Fibroblast of gingiva (primary cell): ENCODE measurements at regions not wholly inside any gene's neighbourhood (a gene's known extent, or its start where the extent isn't known, plus 50 kb on each side); places are given as distances from the start of the nearest gene placed in this dataset.
"Not testable (repeated sequence)": the region's sequence is repeated elsewhere in the genome, so short reads cannot be mapped to it uniquely, and the experiment has no call there.

ENCODE experiments used
- DNase-seq: peaks from one replicate; pipeline ENCODE4 v3.0.0-alpha.2; 2011; ENCODE audit warnings: low read depth

DNA sequence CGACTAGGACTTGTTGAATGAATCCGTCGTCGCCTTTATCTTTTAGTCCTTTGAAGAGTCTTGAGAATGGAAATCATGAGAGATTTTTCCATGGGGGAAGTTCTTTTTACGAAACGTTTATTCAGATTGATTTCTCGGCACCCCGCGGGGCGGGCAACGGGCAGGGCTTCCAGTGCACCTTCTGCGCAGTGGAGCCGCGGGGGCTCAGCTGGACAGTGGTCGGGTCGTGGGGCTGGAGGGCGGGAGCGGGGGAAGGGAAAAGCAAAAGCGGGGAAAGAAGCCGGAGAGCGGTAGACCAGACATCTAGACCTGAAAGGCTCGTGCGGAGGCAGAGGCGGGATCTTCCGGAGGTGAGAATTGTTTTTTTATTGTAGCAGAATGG is 103.0 kb downstream of the NBPF11 start:
- not testable (repeated sequence) for DNase-seq

DNA sequence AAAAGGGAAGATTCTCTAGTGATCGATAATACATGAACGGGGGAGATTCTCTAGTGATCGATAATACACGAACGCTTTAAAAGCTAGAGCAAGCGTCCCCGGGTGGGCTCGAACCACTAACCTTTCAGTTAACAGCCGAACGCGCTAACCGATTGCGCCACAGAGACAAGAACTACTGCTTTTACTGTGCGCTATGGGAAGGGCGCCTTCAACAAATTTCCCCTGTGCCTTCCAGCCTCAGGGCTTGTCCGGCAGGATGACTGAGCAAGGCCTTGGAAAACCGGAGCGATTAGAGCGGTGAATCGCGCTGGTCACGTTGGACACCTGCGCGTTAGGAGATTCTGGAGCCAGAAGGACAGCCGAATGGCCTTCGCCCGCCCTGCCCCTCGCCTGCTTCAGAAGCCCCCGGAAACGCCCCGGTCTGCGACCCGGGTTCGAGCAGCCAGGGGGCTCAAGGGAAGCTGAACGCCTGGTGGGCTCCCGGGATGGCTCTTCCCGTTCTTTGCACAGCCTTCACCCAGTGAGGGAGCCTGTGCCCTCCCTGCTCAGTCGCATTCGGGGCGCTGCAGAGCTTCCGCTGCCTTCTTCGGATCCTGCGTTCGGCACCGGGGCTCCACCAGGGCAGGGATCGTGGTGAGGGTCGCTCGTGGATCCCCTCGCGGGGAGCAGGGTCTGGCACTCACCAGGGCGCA is 103.5 kb downstream of the NBPF11 start:
- peak; percentile 20 for DNase-seq

DNA sequence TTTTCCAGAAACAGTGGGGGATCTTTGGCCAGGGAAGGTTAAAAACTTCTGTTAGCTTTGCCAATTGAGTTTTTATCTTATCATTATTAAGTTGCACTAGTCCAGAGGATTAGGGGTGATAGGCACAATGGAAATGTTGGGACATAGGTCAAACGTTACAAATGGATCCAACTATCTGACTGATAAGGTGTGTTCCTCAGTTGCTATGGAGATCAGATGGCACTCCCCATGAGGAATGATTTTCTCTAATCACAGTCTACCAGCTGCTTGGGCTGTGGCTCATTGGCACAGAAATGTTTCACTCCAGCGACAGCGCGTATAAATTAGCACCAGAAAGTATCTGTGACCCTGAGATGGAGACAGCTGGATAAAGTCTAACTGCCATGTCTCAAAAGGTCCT is 106.2 kb downstream of the NBPF11 start:
- not testable (repeated sequence) for DNase-seq

DNA sequence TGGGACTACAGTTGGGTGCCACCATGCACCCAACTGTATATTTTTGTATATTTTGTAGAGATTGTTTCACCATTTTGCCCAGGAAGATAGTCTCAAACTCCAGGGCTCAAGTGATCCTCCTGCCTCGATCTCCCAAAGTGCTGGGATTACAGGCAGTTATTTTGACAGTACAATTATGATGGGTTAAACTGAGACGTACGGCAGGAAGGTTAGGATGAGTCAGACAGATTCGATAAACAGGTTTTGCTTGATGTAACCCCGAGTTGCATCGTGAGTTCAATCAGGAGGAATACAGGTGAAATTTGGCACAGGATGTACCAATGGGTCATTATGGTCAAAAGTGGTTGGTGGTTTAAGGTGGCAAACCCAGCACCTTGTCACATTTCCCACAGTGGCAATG is 107.6 kb downstream of the NBPF11 start:
- not testable (repeated sequence) for DNase-seq
